ENCODE measurements at regions not wholly inside any gene's neighbourhood (a gene's known extent, or its start where the extent isn't known, plus 50 kb on each side); places are given as distances from the start of the nearest gene placed in this dataset.
A peak's percentile ranks its signal among the peaks of the same experiment; 100 is the strongest.

DNA sequence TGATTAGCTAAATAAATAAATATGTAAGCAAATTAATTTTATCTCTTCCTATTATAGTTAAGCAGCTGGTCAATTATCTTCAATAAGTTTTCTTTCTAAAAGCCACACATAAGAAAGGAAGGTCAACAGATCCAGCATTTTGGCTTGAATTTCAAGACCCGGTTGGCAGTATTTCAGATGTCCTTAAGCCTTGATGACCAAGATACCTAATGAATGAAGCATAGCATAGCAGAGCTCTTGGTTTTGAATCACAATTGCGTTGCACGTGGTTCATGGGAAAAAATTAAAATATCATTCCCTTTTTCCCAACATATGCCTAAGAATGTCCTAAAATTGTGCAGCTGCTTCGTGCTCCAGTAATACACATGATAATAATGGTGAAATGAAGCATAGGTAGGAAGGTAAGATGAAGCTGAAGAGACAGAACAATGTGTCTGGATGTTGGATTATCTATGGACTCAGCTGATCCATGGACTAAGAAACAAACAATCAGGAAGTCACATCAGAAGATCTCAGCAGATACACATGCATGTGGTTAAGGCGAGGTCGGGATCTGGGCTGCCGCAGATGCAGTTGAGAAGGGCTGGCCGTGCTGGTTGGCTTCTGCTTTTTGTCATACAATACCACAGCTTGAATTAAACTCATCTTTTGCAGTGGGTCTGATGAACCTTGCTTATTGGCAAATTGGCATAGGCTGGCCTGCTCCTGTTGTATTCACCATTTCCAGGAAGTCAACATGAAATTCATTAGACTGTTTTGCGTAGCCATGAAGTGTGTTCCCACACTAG, 284.9 kb upstream of the RUNX1 start:
- TF ChIP-seq, protein P1, sequence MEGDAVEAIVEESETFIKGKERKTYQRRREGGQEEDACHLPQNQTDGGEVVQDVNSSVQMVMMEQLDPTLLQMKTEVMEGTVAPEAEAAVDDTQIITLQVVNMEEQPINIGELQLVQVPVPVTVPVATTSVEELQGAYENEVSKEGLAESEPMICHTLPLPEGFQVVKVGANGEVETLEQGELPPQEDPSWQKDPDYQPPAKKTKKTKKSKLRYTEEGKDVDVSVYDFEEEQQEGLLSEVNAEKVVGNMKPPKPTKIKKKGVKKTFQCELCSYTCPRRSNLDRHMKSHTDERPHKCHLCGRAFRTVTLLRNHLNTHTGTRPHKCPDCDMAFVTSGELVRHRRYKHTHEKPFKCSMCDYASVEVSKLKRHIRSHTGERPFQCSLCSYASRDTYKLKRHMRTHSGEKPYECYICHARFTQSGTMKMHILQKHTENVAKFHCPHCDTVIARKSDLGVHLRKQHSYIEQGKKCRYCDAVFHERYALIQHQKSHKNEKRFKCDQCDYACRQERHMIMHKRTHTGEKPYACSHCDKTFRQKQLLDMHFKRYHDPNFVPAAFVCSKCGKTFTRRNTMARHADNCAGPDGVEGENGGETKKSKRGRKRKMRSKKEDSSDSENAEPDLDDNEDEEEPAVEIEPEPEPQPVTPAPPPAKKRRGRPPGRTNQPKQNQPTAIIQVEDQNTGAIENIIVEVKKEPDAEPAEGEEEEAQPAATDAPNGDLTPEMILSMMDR (IDR thresholded peaks at IDR 0.05; ENCODE audit: low read depth, low read length), result no peak
- no peak for DNase-seq (ENCODE audit: extremely low read depth, low read depth)

DNA sequence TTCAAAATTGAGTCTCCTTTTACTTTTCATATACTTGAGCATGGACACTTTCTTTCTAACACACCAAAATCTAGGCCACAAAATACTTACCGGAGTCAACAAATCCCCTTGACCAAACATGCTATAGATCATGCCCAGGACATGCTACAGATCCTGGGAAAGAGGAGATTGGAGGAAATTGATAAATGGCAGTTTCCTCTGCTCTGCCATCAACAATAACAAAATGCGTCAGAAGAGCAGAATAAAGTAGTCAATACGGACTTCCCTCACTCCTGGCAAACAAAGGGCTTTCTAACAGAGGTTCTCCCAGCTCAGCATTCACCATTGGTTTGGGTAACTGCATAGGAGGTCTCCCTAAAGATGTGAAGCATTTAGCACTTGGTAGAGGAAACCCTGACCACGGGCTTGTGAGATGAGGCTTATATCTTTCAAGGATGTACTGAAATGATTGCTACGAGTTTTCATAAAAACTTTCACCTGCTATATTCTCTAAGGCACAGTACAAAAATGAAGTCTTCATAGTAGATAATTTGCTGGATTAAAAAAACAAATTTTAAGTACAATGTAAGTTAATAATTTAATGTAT, 283.8 kb upstream of the RUNX1 start:
- TF ChIP-seq, protein P1 (IDR thresholded peaks at IDR 0.05; ENCODE audit: low read depth, low read length), result no peak
- DNase-seq (ENCODE audit: extremely low read depth, low read depth), result no peak

DNA sequence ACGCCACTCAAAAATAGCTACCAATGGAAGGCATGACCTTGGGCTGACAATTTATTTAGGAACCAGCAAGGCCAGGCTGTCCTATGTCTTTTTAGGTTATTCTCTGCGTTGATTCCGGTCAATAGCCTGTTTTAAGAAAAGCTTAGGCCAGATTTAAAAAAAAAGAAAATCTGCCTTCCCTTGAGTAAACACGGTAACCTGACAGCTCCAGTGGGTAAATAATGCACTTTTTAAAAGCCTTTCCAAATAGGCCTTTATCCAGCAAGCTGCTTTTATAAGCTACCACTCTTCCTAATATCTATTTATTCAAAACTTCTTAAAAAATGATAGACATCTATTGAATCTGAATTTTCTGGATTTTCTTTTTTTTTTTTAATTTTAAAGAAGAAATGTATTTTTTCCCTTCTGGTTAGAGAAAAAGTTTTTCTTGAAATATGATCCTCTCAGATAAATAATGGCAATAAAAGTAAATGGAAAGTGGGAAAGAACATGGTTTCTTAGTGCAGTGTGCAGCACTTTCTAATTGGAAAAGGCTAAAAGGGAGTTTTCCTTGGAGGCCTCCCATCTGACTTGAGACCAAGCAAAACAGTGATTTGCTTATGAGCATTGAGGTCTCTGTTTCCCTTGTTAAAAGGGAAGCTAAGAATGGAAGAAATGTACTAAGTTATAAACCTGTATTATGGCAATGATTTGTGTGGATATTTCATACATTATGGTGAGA, 281.0 kb upstream of the RUNX1 start:
- TF ChIP-seq, protein P1 (IDR thresholded peaks at IDR 0.05; ENCODE audit: low read depth, low read length), result no peak

DNA sequence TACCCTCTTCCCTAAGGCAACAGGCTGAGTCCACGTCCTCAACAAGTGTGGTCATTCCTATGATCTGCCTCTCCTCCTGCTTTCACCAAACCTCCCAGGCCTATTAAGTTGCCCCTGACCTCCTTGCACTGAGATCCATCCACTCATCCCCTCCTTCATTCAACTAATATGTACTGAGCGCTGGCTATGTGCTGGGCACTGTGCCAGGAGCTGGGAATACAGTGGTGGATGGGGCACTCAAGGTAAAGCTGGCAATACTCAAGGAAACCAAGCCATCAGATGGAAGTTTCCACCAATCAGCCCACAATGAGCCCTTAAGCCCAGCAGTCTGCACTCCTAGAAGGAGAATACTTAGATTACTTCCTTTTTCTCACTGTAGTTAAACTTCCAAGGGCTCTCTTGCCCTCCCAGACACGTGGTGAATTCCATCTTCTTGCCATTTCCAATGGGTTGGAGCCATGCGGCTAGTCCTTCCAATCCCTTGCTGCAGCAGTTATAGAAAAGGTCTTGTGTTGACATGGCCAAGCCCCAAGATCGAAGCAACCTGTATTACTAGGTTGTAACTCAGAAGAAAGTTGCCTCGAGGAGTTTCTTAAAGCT, 279.9 kb upstream of the RUNX1 start:
- TF ChIP-seq, protein P1 (IDR thresholded peaks at IDR 0.05; ENCODE audit: low read depth, low read length), result no peak
- no peak for DNase-seq (ENCODE audit: extremely low read depth, low read depth)

More for the DNA sequence above, 281.0 kb upstream of the RUNX1 start:
- no peak for DNase-seq (ENCODE audit: extremely low read depth, low read depth)

DNA sequence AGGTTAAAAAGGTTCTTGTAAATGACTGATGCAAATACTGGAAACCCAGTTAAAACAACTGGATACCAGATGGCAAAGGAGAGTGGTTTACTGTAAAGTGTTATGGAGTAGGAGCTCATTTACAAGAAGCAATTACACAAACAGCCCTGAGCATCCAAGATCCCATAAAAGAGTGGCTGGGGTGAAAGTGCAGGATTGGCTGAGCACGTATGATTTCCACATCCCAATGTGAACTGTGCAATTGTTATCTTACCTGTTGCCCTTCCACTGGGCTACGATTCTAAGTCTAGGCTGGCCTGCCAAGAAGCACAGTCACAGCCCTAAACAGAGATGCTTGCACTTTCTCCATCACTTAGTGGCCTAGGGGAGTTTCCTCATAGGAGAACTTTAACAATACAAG, 277.6 kb upstream of the RUNX1 start:
- TF ChIP-seq, protein P1 (IDR thresholded peaks at IDR 0.05; ENCODE audit: low read depth, low read length), result no peak
- peak; percentile 84 for DNase-seq (ENCODE audit: extremely low read depth, low read depth)

DNA sequence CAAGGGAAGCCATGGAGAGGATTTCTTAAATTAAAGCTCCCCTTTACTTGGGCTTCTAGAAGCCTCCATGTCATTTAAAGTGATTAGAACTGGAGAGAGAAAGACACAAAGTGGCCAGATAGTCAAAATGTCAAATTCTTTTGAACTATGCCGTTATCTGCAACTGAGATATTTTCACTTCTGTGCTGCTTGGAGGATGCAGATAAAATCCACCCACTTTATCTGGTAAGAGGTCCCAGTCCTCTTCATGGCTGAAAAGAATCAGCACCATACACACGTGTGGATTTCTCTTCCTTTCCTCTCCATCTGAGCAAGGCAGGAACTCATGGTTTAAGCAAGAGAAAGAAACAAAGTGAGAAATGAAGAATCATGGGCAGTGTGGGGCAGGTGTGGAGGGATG, 276.9 kb upstream of the RUNX1 start:
- TF ChIP-seq, protein P1 (IDR thresholded peaks at IDR 0.05; ENCODE audit: low read depth, low read length), result no peak
- no peak for DNase-seq (ENCODE audit: extremely low read depth, low read depth)

All from AG09319 (cell line).